Neural cell (in vitro differentiated cells): ENCODE measurements at regions not wholly inside any gene's neighbourhood (a gene's known extent, or its start where the extent isn't known, plus 50 kb on each side); places are given as distances from the start of the nearest gene placed in this dataset.
"Not testable (repeated sequence)": the region's sequence is repeated elsewhere in the genome, so short reads cannot be mapped to it uniquely, and the experiment has no call there.

ENCODE experiments used
- H2AFZ ChIP-seq: fragments of 200-600, 300-800 bp; sonication (generic), shearing (Covaris generic); 2 replicates; pipeline ENCODE4 v1.6.0; 2014; ENCODE audit warnings: low read depth, mild to moderate bottlenecking, antibody characterized with exemption, low read length, moderate library complexity
- H3F3A ChIP-seq: fragments of 200-600 bp; shearing (Covaris generic); 2 replicates; pipeline ENCODE4 v1.6.1; 2016; ENCODE audit warnings: mild to moderate bottlenecking, moderate library complexity, mixed read lengths, antibody characterized with exemption, low read length; ENCODE audit not compliant: insufficient read depth, poor library complexity, severe bottlenecking
- H3K27ac ChIP-seq: fragments of 200-600, 300-800 bp; sonication (generic), shearing (Covaris generic); 2 replicates; pipeline ENCODE4 v1.5.1; 2014; ENCODE audit warnings: mild to moderate bottlenecking, low read length, moderate library complexity
- H3K27me3 ChIP-seq: fragments of 300-800, 200-600 bp; sonication (generic), shearing (Covaris generic); 2 replicates; pipeline ENCODE4 v1.6.0; 2014; ENCODE audit warnings: mild to moderate bottlenecking, low read depth, low read length, moderate library complexity; ENCODE audit not compliant: insufficient read depth
- H3K36me3 ChIP-seq: fragments of 300-800, 200-600 bp; sonication (generic), shearing (Covaris generic); 2 replicates; pipeline ENCODE4 v1.5.1; 2014; ENCODE audit warnings: mild to moderate bottlenecking, antibody characterized with exemption, low read length, moderate library complexity; ENCODE audit not compliant: insufficient read depth
- H3K4me2 ChIP-seq: fragments of 300-800, 200-600 bp; sonication (generic), shearing (Covaris generic); 2 replicates; pipeline ENCODE4 v1.6.0; 2014; ENCODE audit warnings: mild to moderate bottlenecking, low read length
- H3K4me3 ChIP-seq: fragments of 300-800, 200-600 bp; sonication (generic), shearing (Covaris generic); 2 replicates; pipeline ENCODE4 v1.5.1; 2014; ENCODE audit warnings: mild to moderate bottlenecking, low read length, moderate library complexity
- H3K79me2 ChIP-seq: fragments of 200-600 bp; shearing (Covaris generic); replicated peaks from 2 replicates; pipeline ENCODE4 v1.6.0; 2014; ENCODE audit warnings: mild to moderate bottlenecking, low read length, moderate library complexity; ENCODE audit not compliant: insufficient read depth
- H3K9ac ChIP-seq: fragments of 300-800, 200-600 bp; sonication (generic), shearing (Covaris generic); 2 replicates; pipeline ENCODE4 v1.6.1; 2016; ENCODE audit warnings: mild to moderate bottlenecking, low read length, mixed read lengths
- H3K9me2 ChIP-seq: fragments of 200-600 bp; shearing (Covaris generic); 2 replicates; pipeline ENCODE4 v1.6.1; 2016; ENCODE audit warnings: mild to moderate bottlenecking, low read length, mixed read lengths; ENCODE audit not compliant: insufficient read depth
- H3K9me3 ChIP-seq: fragments of 200-600, 300-800 bp; sonication (generic), shearing (Covaris generic); 2 replicates; pipeline ENCODE4 v1.6.1; 2016; ENCODE audit warnings: mild to moderate bottlenecking, mixed run types, low read length, moderate library complexity, mixed read lengths
- H4K20me1 ChIP-seq: fragments of 200-600 bp; shearing (Covaris generic); 2 replicates; pipeline ENCODE4 v1.6.1; 2016; ENCODE audit warnings: mild to moderate bottlenecking, mixed run types; ENCODE audit not compliant: insufficient read depth
- EP300 ChIP-seq: fragments of 450-650 bp; conservative IDR thresholded peaks from 2 replicates; pipeline ENCODE4 v1.6.1; 2014; ENCODE audit warnings: antibody characterized with exemption, mild to moderate bottlenecking, moderate library complexity; ENCODE audit not compliant: poor library complexity, severe bottlenecking
- EZH2 ChIP-seq: fragments of 200-600, 300-800 bp; shearing (Covaris generic), sonication (generic); IDR thresholded peaks from 2 replicates; pipeline ENCODE4 v1.6.1; 2014; ENCODE audit warnings: antibody characterized with exemption, low read length, borderline replicate concordance, mild to moderate bottlenecking; ENCODE audit not compliant: insufficient read depth, poor library complexity, severe bottlenecking
- MXI1 ChIP-seq: fragments of 450-650 bp; conservative IDR thresholded peaks from 2 replicates; pipeline ENCODE4 v1.6.1; 2014; ENCODE audit warnings: antibody characterized with exemption, mild to moderate bottlenecking; ENCODE audit not compliant: poor library complexity, severe bottlenecking
- POLR2AphosphoS5 ChIP-seq: IDR thresholded peaks from 2 replicates; pipeline ENCODE4 v1.6.1; 2012
- RAD21 ChIP-seq: fragments of 450-650 bp; conservative IDR thresholded peaks from 2 replicates; pipeline ENCODE4 v1.6.1; 2014; ENCODE audit warnings: antibody characterized with exemption, mild to moderate bottlenecking, moderate library complexity
- SMC3 ChIP-seq: fragments of 450-650 bp; conservative IDR thresholded peaks from 2 replicates; pipeline ENCODE4 v1.6.1; 2014; ENCODE audit warnings: antibody characterized with exemption, mild to moderate bottlenecking, moderate library complexity; ENCODE audit not compliant: poor library complexity
- TAF1 ChIP-seq: IDR thresholded peaks from 2 replicates; pipeline ENCODE4 v1.6.1; 2012; ENCODE audit warnings: low read depth
- TF ChIP-seq, protein P1 (sequence below): fragments of 450-650 bp; IDR thresholded peaks from 2 replicates; pipeline ENCODE4 v1.5.1; 2014; ENCODE audit warnings: antibody characterized with exemption, mild to moderate bottlenecking, moderate library complexity; ENCODE audit not compliant: poor library complexity, severe bottlenecking
- TF ChIP-seq, protein P2 (sequence below): IDR thresholded peaks from 2 replicates; pipeline ENCODE4 v1.6.1; 2012; ENCODE audit warnings: borderline replicate concordance

DNA sequence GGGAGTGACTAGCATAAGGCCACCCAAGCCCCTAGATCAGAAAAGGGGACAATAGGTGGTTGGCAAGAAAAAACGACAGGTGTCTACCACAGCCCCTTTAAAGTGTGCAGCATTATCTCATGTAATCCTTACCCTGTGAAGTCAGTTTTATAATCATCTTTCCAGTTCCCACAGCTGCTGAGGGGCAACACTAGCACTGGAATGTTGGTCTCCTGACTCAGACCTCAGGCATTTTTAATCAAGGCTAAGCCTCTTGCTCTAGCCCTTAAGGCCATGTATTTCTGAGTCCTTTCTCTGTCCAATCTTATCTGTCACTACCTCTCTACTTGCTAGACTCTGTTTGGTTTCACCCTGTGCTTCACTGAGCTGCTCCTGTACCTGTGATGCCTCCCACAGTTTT is 171.7 kb downstream of the TLE3 start:
- no peaks in the 10 kb centered on the region for H3K27me3 ChIP-seq
- H4K20me1 ChIP-seq: no peaks in the 10 kb centered on the region
- H3K9me3 ChIP-seq: peaks cover 9% of the 10 kb centered on the region
- H3K4me3 ChIP-seq: no peak overlapping the region
- no peaks in the 10 kb centered on the region for H3K79me2 ChIP-seq
- H3K9ac ChIP-seq: no peak overlapping the region
- TF ChIP-seq EP300 (no peak), MXI1 (no peak), RAD21 (no peak), SMC3 (no peak), EZH2 (no peak), POLR2AphosphoS5 (no peak), TAF1 (no peak)
- TF ChIP-seq, protein P1, sequence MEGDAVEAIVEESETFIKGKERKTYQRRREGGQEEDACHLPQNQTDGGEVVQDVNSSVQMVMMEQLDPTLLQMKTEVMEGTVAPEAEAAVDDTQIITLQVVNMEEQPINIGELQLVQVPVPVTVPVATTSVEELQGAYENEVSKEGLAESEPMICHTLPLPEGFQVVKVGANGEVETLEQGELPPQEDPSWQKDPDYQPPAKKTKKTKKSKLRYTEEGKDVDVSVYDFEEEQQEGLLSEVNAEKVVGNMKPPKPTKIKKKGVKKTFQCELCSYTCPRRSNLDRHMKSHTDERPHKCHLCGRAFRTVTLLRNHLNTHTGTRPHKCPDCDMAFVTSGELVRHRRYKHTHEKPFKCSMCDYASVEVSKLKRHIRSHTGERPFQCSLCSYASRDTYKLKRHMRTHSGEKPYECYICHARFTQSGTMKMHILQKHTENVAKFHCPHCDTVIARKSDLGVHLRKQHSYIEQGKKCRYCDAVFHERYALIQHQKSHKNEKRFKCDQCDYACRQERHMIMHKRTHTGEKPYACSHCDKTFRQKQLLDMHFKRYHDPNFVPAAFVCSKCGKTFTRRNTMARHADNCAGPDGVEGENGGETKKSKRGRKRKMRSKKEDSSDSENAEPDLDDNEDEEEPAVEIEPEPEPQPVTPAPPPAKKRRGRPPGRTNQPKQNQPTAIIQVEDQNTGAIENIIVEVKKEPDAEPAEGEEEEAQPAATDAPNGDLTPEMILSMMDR: no peak
- TF ChIP-seq, protein P2, sequence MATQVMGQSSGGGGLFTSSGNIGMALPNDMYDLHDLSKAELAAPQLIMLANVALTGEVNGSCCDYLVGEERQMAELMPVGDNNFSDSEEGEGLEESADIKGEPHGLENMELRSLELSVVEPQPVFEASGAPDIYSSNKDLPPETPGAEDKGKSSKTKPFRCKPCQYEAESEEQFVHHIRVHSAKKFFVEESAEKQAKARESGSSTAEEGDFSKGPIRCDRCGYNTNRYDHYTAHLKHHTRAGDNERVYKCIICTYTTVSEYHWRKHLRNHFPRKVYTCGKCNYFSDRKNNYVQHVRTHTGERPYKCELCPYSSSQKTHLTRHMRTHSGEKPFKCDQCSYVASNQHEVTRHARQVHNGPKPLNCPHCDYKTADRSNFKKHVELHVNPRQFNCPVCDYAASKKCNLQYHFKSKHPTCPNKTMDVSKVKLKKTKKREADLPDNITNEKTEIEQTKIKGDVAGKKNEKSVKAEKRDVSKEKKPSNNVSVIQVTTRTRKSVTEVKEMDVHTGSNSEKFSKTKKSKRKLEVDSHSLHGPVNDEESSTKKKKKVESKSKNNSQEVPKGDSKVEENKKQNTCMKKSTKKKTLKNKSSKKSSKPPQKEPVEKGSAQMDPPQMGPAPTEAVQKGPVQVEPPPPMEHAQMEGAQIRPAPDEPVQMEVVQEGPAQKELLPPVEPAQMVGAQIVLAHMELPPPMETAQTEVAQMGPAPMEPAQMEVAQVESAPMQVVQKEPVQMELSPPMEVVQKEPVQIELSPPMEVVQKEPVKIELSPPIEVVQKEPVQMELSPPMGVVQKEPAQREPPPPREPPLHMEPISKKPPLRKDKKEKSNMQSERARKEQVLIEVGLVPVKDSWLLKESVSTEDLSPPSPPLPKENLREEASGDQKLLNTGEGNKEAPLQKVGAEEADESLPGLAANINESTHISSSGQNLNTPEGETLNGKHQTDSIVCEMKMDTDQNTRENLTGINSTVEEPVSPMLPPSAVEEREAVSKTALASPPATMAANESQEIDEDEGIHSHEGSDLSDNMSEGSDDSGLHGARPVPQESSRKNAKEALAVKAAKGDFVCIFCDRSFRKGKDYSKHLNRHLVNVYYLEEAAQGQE: no peak
- no peaks in the 10 kb centered on the region for H3K9me2 ChIP-seq
- H3K27ac ChIP-seq: no peak overlapping the region
- no peak overlapping the region for H2AFZ ChIP-seq
- no peak overlapping the region for H3K4me2 ChIP-seq
- H3F3A ChIP-seq: no peaks in the 10 kb centered on the region
- no peaks in the 10 kb centered on the region for H3K36me3 ChIP-seq

DNA sequence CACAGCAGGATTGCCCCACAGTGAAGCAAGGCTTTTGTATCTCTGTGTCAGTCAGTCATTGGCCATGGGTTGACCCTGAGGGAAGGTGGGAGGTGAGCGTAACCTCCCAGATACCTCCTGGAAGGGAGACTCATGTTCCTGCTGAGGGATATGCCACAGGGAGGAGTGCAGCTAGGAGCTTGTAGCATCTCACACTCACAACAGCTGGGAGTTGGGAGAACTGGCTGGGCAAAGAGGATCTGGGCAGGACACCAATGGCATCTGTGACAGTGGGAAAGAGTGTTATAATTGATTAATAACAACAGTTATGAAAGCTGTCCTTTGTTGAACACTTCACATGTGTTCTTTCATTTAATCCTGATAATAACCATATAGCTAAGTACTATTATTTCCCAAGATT is 171.0 kb downstream of the TLE3 start:
- no peak overlapping the region for H2AFZ ChIP-seq
- H3K9ac ChIP-seq: no peak overlapping the region
- no peaks in the 10 kb centered on the region for H3K79me2 ChIP-seq
- no peak overlapping the region for H3K27ac ChIP-seq
- H3K4me3 ChIP-seq: no peak overlapping the region
- no peaks in the 10 kb centered on the region for H3K36me3 ChIP-seq
- H3K27me3 ChIP-seq: no peaks in the 10 kb centered on the region
- H3F3A ChIP-seq: no peaks in the 10 kb centered on the region
- H3K9me2 ChIP-seq: no peaks in the 10 kb centered on the region
- no peak overlapping the region for H3K4me2 ChIP-seq
- TF ChIP-seq POLR2AphosphoS5 (no peak), MXI1 (no peak), RAD21 (no peak), EP300 (no peak), TAF1 (no peak), SMC3 (no peak), EZH2 (no peak)
- TF ChIP-seq, protein P1: no peak
- TF ChIP-seq, protein P2: no peak
- H4K20me1 ChIP-seq: no peaks in the 10 kb centered on the region
- peaks cover 9% of the 10 kb centered on the region for H3K9me3 ChIP-seq

DNA sequence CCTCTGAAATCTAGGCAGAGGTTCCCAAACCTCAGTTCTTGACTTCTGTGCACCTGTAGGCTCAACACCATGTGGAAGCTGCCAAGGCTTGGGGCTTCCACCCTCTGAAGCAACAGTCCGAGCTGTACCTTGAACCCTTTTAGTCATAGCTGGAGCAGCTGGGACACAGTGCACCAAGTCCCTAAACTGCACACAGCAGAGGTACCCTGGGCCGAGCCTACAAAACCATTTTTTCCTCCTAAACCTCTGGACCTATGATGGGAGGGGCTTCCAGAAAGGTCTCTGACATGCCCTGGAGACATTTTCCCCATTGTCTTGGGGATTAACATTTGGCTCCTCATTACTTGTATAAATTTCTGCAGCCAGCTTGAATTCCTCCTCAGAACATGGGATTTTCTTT is 168.8 kb downstream of the TLE3 start:
- H3K27me3 ChIP-seq, H4K20me1 ChIP-seq, H3K79me2 ChIP-seq, H3K9me2 ChIP-seq, H3K36me3 ChIP-seq, H3K9me3 ChIP-seq, H3K27ac ChIP-seq, H3K4me2 ChIP-seq, H2AFZ ChIP-seq, H3K9ac ChIP-seq, H3F3A ChIP-seq, H3K4me3 ChIP-seq: not testable (repeated sequence)
